Thyroid gland (tissue), 4 donors: ENCODE measurements at regions not wholly inside any gene's neighbourhood (a gene's known extent, or its start where the extent isn't known, plus 50 kb on each side); places are given as distances from the start of the nearest gene placed in this dataset.

ENCODE experiments used
- CTCF ChIP-seq, 6 experiments: fragments of 200-600 bp in 3 of 6; fragments of 450-650 bp in 3 of 6; sonication (generic) in 3 of 6; IDR thresholded peaks; one replicate each; pipeline ENCODE4 v1.5.1; 2016 to 2019; ENCODE audit warnings: antibody characterized with exemption in 6 of 6, mild to moderate bottlenecking in 2 of 6, inconsistent platforms in 1 of 6, moderate library complexity in 1 of 6
- POLR2A ChIP-seq, 2 donors: fragments of 450-650 bp; IDR thresholded peaks; one replicate each; pipeline ENCODE4 v1.6.1; 2017; ENCODE audit warnings: antibody characterized with exemption in 2 of 2, mild to moderate bottlenecking in 2 of 2, moderate library complexity in 1 of 2

GRCh38 chr3:71902258-71903111 is 117.5 kb upstream of the PROK2 start:
- TF ChIP-seq CTCF (IDR thresholded peaks at IDR 0.05): no peak
- TF ChIP-seq POLR2A (IDR thresholded peaks at IDR 0.05): no peak
